ENCODE measurements at regions not wholly inside any gene's neighbourhood (a gene's known extent, or its start where the extent isn't known, plus 50 kb on each side); places are given as distances from the start of the nearest gene placed in this dataset.

- DNase-seq (ENCODE audit: low spot score) = no peak
Measured at GRCh38 chr6:163802267-163802666, 387.7 kb downstream of the QKI start.

GRCh38 chr6:163797296-163797845, 382.9 kb downstream of the QKI start:
- no peak for DNase-seq (ENCODE audit: low spot score)

- peak; percentile 9 for DNase-seq (ENCODE audit: low spot score)
Measured at GRCh38 chr6:163793011-163793983, 378.8 kb downstream of the QKI start.

GRCh38 chr6:163790266-163790840, 375.8 kb downstream of the QKI start:
- no peak for DNase-seq (ENCODE audit: low spot score)

- DNase-seq (ENCODE audit: low spot score) = no peak
Measured at GRCh38 chr6:163789199-163789810, 374.8 kb downstream of the QKI start.

GRCh38 chr6:163786995-163787671, 372.6 kb downstream of the QKI start:
- no peak for DNase-seq (ENCODE audit: low spot score)

- DNase-seq (ENCODE audit: low spot score) = no peak
Measured at GRCh38 chr6:163782436-163783003, 368.0 kb downstream of the QKI start.

- DNase-seq (ENCODE audit: low spot score) = no peak
Measured at GRCh38 chr6:163780994-163781393, 366.5 kb downstream of the QKI start.

- no peak for DNase-seq (ENCODE audit: low spot score)
Measured at GRCh38 chr6:163779727-163780284, 365.3 kb downstream of the QKI start.

- DNase-seq (ENCODE audit: low spot score) = no peak
Measured at GRCh38 chr6:163777716-163778115, 363.2 kb downstream of the QKI start.

- DNase-seq (ENCODE audit: low spot score) = no peak
Measured at GRCh38 chr6:163776906-163777686, 362.6 kb downstream of the QKI start.

GRCh38 chr6:163776196-163776905, 361.8 kb downstream of the QKI start:
- DNase-seq (ENCODE audit: low spot score) = no peak

GRCh38 chr6:163775313-163775712, 360.8 kb downstream of the QKI start:
- no peak for DNase-seq (ENCODE audit: low spot score)

GRCh38 chr6:163774485-163774884, 360.0 kb downstream of the QKI start:
- DNase-seq (ENCODE audit: low spot score) = no peak

- DNase-seq (ENCODE audit: low spot score) = no peak
Measured at GRCh38 chr6:163773646-163774045, 359.1 kb downstream of the QKI start.

- DNase-seq (ENCODE audit: low spot score) = no peak
Measured at GRCh38 chr6:163772701-163773100, 358.2 kb downstream of the QKI start.

- no peak for DNase-seq (ENCODE audit: low spot score)
Measured at GRCh38 chr6:163771180-163771579, 356.7 kb downstream of the QKI start.

GRCh38 chr6:163768905-163769304, 354.4 kb downstream of the QKI start:
- no peak for DNase-seq (ENCODE audit: low spot score)

GRCh38 chr6:163766936-163767335, 352.4 kb downstream of the QKI start:
- no peak for DNase-seq (ENCODE audit: low spot score)

- no peak for DNase-seq (ENCODE audit: low spot score)
Measured at GRCh38 chr6:163765335-163765734, 350.8 kb downstream of the QKI start.
